GM20000 (cell line): ENCODE measurements at regions not wholly inside any gene's neighbourhood (a gene's known extent, or its start where the extent isn't known, plus 50 kb on each side); places are given as distances from the start of the nearest gene placed in this dataset.
"Not testable (repeated sequence)": the region's sequence is repeated elsewhere in the genome, so short reads cannot be mapped to it uniquely, and the experiment has no call there.

Source experiments
- DNase-seq: peaks from one replicate; pipeline ENCODE4 v3.0.0; 2012; ENCODE audit warnings: low spot score
- TF ChIP-seq, protein P1 (sequence below): IDR thresholded peaks from 2 replicates; pipeline ENCODE4 v1.5.1; 2012; ENCODE audit warnings: mild to moderate bottlenecking, control low read depth; ENCODE audit errors: extremely low read depth, missing control alignments

DNA sequence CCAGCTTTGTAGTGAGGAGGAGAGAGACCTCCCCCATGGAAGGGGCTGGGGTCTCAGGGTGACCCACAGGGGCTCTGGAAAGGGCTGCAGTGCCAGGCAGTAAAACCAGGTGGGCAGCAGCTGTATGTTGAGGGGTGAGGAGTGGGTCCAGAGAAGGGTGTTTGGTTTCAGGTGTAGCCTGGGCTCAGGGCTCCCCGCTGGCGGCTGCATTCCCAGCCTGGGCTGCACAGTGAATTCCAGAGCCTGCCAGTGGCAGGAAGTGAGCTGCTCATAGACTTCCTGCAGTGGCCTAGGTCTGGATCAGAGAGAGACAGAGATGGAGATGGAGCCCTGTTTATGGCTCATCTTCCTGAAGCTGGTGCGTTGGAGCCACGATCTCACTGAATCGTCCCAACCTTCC, 356.4 kb downstream of the PTPRU start:
- TF ChIP-seq, protein P1, sequence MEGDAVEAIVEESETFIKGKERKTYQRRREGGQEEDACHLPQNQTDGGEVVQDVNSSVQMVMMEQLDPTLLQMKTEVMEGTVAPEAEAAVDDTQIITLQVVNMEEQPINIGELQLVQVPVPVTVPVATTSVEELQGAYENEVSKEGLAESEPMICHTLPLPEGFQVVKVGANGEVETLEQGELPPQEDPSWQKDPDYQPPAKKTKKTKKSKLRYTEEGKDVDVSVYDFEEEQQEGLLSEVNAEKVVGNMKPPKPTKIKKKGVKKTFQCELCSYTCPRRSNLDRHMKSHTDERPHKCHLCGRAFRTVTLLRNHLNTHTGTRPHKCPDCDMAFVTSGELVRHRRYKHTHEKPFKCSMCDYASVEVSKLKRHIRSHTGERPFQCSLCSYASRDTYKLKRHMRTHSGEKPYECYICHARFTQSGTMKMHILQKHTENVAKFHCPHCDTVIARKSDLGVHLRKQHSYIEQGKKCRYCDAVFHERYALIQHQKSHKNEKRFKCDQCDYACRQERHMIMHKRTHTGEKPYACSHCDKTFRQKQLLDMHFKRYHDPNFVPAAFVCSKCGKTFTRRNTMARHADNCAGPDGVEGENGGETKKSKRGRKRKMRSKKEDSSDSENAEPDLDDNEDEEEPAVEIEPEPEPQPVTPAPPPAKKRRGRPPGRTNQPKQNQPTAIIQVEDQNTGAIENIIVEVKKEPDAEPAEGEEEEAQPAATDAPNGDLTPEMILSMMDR, result no peak
- DNase-seq, result no peak

DNA sequence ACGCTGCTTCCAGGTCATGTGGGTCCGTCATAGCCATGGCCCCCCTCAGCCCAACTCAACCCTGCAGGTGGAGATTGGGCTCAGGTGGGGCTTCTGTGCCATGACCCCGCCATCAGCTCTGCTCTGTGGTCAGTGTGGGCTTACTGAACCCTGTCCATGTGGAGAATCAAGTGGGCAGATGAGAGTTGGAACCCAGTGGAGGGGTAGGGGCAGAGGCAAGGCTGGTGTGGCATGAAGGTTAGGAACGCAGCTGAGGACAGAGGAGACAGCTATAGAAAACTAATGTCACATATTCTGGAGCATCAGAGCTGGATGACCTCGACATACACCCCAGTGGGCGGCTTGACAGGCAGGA, 355.9 kb downstream of the PTPRU start:
- TF ChIP-seq, protein P1, result no peak
- no peak for DNase-seq

DNA sequence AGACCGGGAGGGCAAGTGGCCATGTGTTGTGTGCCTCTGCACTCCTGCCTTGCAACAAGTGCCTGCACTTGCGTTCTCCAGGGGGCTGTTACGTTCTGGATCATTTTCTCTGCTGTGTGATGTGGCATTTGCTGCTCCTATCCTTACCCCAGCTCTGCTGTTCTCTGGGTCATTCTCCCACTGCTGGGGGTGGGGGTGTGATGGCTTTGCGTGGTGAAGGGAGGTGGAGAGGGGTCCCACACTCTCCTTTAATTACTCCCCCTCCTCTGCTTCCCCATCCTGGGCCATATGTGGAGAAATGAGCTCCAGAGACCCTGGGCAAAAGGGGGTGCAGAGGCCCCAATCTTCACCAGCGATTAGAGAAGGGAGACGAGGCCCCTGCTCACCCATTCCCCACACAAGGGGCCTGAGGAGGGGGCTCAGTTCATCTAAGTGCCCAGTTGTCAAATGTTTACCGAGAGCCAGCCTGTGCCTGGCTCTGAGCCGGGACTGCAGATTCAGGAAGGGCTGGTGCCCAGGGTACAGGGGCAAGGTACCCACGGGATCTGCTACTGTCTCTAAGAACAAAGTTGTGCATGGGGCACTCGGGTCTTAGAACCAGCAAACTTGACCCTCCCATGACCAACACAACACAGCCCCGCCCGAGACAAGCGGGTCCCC, 355.4 kb downstream of the PTPRU start:
- no peak for DNase-seq
- TF ChIP-seq, protein P1, result no peak

DNA sequence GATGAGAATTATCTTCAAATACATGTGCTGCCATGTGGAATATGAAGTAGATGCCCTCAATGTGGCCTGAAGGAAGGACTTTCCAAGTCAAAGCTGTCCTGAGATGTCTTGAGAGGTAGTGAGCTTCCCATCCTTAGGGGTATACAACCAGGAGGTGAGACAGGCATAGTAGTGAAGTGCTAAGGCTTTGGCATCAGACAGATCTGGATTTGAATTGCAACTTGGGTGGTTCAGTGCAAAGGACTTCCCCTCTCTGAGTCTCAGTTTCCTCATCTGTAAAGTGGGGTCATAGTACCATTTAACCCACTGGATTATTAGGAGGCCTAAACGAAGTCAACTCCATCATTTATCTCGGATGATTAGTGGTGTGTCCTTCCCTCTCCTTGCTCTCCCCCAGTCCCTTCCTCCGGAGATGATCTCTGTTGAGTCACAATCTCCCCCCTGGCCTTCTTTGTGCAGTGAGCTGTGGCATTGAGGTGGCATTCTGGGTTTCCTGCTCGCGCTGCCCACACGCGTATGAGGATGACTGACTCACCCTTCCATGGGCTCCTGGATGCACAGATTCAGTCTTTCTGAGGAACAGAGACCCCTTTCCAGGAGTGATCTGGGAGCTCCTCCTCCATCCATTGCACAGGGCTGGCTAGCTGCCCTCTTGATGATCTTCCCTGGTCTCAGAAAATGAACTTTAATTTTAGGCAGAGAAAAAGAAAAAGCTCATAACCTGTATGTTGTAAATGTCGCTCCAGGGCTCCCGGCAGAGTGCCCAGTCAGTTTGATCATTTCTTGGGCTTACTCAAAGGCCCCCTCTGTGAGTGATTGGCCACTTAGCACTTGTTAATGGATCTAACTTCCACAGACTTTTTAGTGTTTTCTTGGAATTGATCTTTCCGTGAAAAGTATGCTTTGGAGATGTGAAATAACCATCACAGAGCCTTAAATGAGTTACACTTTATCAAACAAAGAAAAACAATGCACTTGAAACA, 354.6 kb downstream of the PTPRU start:
- TF ChIP-seq, protein P1, result no peak
- DNase-seq, result no peak

DNA sequence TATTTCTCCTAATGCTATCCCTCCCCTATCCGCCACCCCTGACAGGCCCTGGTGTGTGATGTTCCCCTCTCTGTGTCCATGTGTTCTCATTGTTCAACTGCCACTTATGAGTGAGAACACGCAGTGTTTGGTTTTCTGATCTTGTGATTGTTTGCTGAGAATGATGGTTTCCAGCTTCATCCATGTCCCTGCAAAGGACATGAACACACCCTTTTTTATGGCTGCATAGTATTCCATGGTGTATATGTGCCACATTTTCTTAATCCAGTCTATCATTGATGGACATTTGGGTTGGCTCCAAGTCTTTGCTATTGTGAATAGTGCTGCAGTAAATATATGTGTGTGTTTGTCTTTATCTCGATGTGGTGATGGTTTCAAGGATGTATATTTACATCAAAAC, 353.4 kb downstream of the PTPRU start:
- not testable (repeated sequence) for DNase-seq

DNA sequence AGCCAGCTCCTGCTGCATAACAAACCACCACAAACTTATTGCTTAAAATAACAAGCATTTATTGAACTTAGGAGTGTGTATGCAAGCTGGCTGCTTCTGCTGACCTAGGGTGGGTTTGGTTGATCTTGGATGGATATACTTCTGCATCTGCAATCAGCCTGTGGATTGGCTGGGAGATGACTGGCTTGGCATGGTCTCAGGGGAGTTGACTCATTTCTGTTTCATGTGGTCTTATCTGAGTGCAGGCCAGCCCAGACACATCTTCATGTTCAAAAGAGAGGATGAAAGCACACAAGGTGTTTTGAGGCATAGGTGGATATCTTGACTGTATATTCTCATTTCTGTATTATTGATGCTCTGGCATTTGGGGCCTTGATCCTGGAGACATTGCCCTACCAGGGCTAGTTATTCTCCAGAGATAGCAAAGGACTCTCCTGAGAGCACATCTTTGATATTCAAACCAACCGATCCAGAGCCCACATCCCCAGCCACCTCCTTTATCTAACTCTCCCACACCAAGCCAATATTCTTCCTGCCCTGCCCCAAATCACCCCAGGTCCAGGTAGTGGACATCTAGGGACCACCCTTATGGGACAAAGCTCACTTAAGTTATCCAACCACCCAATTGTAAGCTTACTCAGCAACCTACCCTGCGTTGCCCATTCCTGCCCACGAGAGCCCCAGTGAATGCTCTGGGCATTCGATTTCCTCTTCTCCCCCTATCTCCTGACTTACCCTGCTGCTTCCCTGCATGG, 350.8 kb downstream of the PTPRU start:
- TF ChIP-seq, protein P1, result no peak
- no peak for DNase-seq

DNA sequence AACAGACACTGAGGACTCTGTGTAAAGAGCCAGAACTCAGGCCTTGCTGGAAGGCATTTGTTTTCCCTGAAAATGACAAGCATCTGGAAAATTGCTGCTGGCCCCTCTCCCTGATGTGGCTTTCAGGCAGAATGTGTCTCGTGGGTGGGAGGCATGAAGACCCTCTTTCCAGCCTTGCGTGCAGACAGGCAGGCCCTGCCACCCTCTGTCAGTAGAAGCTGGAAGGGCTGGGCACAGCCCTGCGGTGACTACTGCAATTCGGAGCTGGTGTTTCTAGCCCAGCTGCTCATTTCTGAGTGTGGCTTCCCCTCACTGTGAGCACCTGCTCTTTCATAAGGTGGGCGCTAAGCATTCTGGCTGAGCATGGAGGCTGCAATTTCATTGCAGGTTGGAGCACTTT, 349.9 kb downstream of the PTPRU start:
- TF ChIP-seq, protein P1, result no peak
- DNase-seq, result no peak
